Stimulated activated CD4-positive, alpha-beta T cell treated with anti-CD3 and anti-CD28 coated beads, Interleukin-4, amount 100 ng/mL, for 24 hours (primary cell): ENCODE measurements at regions not wholly inside any gene's neighbourhood (a gene's known extent, or its start where the extent isn't known, plus 50 kb on each side); places are given as distances from the start of the nearest gene placed in this dataset.
"Not testable (repeated sequence)": the region's sequence is repeated elsewhere in the genome, so short reads cannot be mapped to it uniquely, and the experiment has no call there.

Experiments
- DNase-seq: peaks from one replicate; pipeline ENCODE4 v3.0.0-alpha.2; 2020

DNA sequence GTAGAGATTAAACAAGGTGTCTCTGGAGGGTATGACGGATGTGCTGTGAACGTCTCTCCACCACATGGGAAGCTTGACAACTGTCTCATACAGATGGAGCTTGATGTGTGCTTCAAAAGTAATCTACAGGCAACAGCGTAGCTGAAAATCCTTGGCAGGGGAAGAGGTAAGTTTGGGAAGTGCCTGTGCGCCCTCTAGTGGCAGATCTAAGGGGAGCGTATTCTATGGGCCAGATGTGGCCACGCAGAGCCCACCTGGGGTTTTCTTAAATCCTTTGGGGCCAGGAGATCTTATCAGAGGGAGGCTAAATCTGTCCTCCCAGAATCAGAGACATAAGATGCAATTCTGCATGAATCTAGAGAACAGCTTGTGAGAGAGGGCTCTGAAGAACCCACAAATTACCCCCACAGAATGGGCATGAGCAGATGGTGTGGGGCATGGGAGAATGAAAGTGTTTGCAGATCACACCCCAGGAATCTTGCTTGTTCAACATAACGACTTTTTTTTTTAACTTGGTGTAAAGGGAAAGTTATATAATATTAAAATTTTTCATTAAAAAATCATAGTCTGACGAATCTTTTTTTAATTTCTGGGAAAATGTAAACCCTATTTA lies 91.2 kb upstream of the MPP7 start:
- peak; percentile 73 for DNase-seq

DNA sequence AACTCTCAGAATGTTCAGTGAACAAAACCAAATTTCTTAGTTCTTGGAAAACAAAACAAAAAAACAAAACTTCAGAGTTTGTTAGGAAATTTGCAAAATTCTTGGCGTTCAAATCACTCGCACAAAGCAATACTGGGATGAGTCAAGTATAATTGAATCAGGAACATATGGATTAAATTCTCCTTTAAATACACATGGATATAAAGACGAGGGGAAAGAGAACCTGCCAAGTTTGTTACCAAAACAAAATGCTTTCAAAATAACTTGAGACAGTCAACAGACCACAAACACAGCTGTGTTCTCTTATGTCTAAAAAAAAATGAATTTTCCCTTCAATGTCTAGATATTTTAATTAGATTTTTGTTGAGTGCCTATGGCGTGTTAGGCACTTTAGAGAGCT lies 93.5 kb upstream of the MPP7 start:
- no peak for DNase-seq

DNA sequence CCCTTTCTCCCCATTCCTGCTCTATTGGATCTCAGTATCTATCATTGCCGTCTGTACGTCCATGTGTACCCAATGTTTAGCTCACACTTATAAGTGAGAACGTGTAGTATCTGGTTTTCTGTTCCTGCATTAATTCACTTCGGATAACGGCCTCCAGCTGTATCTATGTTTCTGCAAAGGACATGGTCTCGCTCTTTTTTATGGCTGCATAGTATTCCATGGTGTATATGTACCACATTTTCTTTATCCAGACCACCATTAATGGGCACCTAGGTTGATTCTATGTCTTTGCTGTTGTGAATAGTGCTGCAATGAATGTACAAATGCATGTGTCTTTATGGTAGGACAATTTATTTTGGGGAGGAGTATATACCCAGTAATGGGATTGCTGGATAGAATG lies 94.4 kb upstream of the MPP7 start:
- DNase-seq, result no peak

DNA sequence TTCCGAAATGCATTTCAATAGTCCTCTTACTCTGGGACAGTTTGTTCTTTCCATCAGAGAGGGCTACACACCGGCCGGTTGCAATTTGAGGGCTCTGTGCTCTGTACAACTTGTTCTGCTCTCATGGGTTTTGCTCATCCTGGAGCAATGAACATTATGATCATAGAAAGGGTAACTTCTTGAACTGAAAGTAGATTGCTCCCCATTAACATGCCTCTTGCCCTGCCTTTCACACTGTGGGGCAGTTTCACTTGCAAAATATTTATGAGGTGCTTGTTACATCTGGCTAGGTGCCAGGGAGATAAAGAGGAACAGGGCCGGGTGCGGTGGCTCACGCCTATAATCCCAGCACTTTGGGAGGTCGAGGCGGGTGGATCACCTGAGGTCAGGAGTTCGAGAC lies 97.3 kb upstream of the MPP7 start:
- DNase-seq, result no peak

DNA sequence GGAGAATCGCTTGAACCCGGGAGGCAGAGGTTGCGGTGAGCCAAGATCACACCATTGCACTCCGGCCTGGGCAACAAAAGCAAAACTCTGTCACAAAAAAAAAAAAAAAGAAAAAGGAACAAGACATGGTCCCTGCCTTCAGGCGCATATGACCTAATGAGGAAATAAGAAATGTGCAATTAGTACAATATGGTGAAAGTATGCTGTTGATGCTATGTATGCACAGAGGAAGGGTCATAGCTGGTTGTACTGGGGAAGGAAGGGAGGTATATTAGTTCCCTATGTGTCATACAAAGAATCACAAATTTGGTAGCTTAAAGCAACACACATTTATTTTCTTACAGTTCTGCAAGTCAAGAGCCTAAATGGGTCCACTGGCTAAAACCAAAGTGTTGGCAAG lies 97.8 kb upstream of the MPP7 start:
- DNase-seq, result no peak

DNA sequence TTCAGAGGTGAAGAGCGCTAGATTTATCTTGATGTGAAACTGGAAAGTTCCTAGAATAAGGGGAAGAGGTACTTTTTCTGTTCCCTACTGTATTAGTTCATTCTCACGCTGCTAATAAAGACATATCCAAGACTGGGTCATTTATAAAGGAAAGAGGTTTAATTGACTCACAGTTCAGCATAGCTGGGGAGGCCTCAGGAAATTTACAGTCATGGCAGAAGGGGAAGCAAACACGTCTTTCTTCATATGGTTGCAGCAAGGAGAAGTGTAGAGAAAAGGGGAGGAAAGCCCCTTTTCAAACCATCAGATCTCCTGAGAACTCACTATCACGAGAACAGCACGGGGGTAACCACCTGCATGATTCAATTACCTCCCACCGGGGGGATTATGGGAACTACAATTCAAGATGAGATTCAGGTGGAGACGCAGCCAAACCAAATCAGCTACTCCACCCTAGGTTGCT lies 99.8 kb upstream of the MPP7 start:
- not testable (repeated sequence) for DNase-seq

DNA sequence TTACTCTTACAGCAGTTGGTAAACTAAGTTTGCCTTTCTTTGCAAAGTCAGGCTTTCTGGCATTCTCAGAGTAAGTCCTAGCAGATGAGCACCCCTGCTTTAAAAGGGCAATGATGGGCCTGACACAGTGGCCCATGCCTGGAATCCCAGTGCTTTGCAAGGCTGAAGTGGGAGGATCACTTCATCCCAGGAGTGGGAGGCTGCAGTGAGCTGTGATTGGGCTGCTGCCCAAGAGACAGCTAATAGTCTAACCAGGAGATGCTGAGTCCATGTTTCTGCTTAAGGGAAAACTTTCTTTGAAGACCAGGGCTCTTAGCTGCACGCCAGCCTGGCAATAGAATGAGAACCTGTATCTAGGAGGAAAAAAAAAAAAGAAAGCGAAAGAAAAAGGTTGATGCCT lies 100.2 kb upstream of the MPP7 start:
- no peak for DNase-seq

DNA sequence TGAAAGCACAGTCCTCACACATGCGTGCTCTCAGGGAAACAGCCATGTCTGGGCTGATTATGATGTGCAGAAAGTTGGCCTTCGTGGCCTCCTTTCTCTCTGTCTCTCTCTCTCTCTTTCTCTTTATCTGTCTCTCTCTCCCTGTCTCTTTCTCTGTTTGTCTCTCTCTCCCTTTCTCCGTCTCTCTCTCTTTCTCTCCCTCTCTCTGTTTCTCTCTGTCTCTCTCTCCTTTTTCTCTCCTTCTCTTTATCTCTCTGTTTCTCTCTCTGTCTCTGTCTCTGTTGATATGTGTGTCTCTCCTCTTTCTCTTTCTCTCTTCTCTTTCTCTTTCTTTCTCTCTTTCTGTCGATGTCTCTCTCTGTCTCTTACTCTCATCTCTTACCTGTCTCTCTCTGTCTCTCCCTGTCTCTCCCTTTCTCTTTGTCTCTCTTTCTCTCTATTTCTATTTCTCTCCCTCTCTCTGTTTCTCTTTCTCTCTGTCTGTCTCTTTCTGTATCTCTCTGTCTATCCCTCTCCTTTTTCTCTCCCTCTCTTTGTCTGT lies 105.4 kb upstream of the MPP7 start:
- DNase-seq, result no peak

DNA sequence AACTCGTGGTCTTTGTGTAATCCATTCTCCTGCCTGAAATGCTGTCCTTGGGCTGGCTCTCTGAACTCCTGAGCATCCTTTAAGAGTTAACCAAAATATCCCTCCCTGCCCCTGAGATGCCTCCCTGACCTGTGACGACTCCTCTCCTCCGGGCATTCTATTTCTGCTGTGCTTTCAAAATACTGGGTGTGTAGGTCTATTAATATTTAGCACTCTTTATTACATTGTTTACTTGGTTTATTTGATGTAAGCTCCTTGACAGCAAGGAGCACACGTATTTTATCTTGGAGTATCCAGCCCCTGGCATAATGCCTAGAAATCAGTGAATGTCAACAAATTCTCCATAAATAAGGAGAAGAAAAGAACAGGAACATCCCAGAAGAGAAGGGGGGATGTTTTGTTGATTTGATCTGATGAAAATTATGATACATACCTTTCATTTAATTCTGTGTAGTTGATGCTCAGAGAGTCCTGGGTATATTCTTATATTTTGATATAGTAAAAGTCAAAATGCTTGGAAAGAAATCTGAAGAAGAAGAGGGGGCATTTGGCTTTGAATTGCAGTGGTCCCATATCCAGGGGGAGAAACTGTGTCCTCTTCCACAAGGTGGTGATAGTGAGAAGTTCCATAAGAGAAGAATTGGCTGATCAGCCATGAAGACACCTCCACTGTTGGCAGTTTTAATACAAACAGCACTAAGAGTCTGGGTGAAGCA lies 107.7 kb upstream of the MPP7 start:
- DNase-seq, result no peak

DNA sequence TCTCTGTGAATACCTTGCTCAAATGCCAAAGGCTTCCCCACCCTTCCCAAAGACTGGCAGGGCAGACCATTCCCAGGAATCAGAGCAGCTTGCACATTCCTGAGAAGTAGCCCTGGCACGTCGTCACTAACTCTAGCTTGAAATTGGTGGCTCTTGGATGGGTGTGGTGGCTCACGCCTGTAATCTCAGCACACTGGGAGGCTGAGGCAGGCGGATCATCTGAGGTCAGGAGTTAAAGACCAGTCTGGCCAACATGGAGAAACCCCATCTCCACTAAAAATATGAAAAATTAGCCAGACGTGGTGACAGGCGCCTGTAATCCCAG lies 108.2 kb upstream of the MPP7 start:
- no peak for DNase-seq

DNA sequence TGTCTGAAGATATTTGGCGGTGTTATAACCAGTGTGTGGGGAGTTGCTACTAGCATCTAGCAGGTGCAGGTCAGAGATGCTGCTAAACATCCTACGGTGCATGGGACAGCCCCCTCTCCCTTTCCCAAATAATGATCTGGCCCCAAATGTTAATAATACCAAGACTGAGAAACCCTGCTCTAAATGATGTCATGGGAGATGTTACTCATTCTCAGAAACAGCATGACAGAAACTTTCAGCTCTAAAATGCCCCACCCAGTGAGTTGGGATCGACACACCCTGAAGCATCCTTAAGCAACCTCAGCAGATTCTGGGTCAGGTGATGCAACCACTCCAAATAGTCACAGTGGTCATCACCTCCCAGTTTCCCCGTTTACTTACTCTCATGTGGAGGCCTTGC lies 108.8 kb upstream of the MPP7 start:
- DNase-seq, result peak; percentile 6

DNA sequence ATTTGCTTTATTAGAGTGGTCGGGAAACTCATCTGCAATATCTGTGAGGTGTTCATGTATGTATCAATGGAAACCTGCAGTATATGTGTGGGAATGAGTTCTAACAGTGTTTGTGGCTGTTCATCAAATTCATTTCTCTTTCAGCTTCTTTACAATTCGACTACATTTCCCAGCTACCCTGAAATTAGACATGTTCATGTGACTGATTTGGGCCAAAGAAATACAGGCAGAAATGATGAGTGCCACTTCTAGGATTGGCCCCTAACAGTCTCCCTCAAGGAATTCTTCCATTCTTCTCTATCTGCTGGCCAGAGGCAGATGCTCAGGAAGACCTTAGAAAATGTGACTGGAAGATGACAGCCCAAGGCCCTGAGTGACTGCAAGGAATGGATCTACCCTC lies 114.8 kb upstream of the WAC start:
- no peak for DNase-seq

DNA sequence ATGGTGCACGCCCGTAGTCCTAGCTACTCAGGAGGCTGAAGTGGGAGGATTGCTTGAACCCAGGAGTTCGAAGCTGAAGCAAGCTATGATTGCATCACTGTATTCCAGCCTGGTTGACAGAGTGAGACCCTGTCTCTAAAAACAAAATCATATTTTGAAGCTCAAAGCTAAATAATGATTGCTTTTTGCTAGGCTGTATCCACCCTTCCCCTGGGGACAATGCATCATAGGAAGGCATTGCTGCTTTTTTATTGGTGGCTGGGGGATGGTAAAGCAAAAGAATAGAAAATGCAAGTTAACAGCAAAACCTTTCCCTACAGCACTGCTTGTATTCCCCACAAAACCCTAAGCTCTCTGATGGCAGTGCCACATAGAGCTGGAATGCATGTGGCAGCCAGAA lies 107.5 kb upstream of the WAC start:
- no peak for DNase-seq

DNA sequence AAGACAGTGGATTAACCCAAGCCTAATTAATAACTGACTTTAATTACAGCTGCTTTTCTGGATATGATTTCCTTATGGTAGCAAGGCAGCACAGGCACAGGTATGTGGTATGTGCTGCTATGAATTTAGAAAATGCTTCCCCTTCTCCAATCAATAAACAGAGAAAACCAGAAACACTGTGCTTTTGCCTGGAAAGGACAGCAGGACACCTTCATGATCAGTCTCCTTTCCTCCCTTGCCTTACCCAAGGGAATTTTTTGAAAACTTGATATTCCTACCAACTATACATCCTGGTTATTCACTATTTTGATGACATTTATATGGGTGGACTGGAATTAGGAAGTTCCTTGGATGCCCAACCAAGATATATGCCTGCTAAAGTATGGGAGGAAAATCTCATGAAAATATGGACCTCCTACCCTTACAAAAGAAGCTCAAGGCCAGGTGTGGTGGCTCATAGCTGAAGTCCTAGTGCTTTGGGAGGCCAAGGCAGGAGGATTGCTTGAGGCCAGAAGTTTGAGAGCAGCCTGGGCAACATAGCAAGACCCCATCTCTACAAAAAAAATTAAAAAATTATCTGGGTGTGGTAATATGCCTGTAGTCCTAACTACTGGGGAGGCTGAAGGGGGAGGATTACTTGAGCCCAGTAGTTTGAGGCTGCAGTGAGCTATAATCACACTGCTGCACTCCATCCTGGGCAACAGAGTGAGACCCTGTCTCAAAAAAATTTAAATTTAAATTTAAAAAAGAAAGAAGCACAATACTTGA lies 106.3 kb upstream of the WAC start:
- DNase-seq, result no peak

DNA sequence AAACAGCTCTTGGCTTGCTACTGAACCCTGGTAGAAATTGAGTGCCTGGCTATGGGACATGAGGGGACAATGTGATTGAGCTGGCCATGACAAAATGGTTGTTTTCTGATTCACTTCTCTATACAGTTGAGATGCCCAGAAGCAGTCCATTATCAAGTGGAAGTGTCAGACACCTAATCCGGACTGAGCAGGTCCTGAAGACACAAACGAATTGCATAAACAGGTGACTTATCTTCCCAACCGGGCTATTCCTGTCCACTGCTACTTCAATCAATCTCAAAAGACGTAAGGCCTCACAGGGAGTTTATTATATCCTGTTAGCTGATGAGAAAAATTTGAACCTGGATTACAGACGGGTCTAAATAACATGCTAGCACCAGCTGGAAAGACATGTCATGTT lies 105.5 kb upstream of the WAC start:
- no peak for DNase-seq

DNA sequence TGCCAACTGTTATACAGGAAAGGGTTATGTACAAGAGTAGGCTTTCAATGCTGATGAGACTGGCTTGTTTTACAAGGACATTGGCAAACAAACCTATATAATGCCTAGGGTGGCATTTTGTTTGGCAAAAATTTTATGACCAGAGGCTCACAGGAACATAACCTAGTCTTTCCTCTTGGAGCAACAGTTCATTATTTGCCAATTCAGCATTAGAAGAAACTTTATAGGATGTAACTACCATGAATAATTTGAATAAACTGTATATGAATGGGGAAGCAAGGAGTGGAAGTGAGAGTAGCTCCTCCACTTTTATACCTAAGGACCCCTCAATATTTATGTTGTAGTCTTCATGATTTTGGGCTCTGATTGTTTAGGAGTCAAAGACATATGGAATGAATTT lies 103.9 kb upstream of the WAC start:
- no peak for DNase-seq

DNA sequence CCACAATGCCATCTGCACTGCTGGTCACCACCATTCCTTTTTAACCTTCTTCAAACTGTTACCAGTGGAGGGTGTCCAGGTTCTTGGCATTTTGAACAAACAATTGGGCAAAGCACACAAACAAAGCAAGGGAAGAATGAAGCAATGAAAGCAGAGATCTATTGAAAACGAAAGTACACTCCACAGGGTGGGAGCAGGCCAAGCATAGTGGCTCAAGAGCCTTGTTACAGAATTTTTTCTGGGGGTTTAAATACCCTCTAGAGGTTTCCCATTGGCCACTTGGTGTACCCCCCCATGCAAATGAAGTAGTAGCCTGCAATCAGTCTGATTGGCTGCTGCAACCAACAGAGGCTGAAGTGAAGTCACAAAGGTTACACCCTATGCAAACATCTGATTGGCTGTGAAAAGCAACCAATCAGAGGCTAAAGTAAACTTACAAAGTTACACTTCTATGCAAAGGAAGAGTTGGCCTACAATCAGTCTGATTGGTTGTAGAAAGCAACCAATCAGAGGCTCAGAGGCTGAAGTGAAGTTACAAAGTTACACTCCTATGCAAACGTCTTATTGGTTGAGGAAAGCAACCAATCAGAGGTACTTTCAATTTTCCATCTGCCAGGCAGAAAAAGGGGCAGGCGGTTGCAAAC lies 103.2 kb upstream of the WAC start:
- DNase-seq, result no peak

DNA sequence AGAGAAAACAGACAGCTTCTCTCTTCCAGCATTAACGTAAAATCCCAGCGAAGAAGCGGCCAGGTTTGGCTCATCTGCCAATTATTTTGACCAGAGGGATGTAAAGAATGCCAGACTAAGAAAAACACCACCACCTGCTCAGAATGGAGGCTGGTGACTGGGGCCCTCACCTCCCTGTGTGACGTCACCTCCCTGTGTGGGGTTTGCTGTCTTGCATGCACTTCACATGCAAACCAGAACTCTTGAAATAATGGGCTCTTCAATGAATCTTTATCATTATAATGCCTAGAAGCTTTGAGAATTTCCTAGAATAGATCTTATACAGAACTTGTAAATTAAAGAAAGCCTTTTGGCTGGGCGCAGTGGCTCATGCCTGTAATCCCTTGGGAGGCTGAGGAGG lies 101.8 kb upstream of the WAC start:
- DNase-seq, result no peak

DNA sequence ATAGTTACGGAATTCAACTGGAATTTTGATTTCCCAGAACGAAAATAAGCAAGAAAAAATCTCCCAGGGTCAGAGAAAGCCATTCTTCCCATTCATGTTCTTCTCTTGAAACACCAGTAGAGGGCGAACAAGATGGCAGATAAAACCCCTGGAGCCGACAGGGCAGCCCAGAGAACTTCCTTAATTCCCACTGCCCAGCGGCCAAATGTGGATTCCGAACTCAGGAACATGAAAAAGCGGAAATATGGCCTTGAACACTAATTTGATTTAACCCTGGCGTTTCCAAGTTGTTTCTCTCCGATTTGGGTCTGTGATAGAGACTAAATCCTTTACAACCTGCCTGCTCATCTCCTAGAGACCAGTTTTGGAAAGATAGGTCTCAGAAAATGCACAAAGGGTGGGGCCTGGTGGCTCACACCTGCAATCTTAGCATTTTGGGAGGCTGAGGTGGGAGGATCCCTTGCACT lies 100.7 kb upstream of the WAC start:
- peak; percentile 17 for DNase-seq

DNA sequence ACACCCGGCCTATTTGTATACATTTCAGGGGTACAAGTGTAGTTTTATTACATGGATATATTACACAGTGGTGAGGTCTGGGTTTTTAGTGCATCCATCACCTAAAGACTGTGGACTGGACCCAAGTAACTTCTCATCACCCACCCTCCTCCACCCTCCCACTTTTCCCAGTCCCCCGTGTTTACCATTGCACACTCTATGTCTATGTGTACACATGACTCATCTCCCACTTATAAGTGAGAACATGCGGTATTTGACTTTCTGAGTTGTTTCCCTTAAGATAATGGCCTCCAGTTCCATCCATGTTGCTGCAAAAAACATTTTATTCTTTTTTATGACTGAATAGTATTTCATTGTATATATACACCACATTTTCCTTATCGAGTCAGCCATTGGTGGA lies 98.9 kb upstream of the WAC start:
- no peak for DNase-seq

DNA sequence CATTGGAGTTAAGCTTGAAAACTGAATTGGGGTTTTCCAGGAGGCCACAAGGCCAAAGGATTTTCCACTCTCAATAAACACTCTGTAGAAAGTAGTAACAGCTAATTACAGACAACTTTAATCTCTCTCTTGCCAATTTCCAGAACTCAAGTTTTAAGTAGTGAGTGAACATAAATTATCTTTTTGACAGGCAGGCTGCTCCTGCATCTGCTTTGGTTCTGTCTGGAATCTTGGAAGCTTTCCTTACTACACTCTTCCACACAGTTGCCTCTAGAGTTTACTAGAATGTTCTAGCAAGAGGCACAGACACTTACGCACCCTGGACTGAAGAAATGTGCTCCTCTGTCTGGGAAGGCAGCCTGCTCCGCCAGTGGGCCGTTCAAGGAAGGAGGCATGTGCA lies 90.5 kb upstream of the WAC start:
- no peak for DNase-seq

DNA sequence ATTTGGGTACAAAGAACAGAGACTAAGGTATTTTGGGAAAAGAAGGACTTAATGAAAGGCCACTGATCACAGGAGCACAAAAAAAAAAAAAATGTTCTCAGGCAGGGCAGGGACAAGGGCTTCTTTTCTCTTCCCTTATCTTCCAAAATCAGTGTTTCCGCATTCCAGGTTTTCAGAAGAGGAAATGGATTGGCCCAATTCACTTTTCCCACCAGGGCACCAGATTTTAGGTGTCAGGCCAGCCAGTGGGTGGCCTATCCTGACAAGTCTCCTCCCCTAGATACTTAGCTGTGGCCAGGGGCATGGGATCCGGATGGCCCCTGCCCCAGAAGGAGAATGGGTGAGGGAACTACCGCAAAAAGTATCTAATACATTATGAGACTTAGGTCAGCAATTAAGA lies 88.9 kb upstream of the WAC start:
- no peak for DNase-seq

DNA sequence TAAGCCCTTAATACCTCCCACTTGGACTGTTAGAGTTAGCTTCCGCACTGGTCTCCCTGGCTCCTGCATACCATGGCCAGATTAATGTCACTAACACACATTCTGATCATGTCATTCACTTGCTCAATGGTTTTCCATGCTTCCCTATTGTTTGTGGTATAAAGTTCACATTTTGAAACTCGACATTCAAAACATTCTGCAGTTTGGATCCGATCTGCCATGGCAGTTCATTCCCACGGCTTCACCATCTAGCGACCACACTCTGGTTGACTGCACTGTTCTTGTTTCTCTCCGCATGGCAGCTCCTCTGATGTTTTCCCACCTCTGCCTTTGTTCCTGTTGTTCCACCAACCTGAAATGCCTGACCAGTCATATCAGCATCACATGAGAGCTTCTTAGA lies 87.4 kb upstream of the WAC start:
- no peak for DNase-seq

DNA sequence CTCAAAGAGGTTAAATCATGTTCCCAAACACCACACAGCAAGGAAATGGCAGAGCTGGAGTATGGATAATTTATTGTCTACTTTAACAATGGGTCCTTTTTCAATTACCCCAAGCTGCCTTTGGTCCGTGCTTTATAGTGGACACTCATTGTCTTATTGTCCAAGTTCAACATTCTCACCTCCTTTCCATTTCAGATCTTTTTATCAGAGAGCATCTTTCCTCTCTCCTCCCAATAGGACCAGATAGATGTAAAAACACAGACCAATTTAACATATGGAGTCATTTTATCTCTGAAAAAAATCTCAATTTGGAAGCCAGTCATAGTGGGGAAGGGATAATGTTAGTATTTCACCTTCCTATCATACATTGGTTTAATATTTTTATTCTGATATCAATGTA lies 83.5 kb upstream of the WAC start:
- no peak for DNase-seq
